GM21367 (cell line): ENCODE measurements at regions not wholly inside any gene's neighbourhood (a gene's known extent, or its start where the extent isn't known, plus 50 kb on each side); places are given as distances from the start of the nearest gene placed in this dataset.
"Not testable (repeated sequence)": the region's sequence is repeated elsewhere in the genome, so short reads cannot be mapped to it uniquely, and the experiment has no call there.

Experiments used
- ATAC-seq: cut with Tn5 transposase; IDR thresholded peaks from one replicate; pipeline ENCODE4 v1.9.1; 2021; ENCODE audit not compliant: unreplicated experiment

DNA sequence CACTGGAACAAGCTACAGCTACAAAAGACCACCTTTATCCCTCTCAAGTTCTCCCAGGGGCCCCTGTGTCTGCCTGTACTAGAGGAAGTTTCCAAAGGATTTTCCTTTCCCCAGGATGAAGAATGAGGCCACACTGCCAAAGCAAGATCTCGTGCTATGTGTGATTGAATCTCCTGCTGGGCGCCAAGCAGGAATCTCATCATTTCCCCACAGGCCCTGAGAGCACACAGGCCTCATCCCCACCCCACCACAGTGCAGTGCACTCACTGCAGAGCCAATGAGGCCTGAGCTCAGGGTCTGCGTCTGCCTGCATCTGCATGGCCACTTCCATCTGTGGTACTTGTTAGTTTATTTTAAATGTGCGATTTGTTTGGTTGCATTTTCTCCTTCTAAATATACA is 387.4 kb upstream of the ASIC2 start:
- no peak for ATAC-seq

DNA sequence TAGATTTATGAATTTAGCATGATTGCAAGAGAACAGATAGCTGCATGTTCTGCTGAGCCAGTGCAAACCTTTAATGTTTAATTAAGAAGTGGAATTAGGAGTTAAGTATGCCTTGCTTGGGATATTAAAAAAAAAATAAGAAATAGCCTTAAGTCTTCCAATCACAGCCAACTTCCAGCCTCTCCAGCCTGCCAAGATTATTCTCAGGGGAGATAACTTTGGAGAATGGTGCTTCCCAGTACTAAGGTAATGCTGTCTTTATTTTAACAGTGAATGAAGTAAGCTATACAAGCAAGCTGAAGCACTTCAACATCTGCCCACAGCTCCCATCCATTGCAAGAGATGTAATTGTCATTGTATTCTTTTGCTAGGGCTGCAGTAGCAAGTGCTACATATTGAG is 389.5 kb upstream of the ASIC2 start:
- no peak for ATAC-seq

DNA sequence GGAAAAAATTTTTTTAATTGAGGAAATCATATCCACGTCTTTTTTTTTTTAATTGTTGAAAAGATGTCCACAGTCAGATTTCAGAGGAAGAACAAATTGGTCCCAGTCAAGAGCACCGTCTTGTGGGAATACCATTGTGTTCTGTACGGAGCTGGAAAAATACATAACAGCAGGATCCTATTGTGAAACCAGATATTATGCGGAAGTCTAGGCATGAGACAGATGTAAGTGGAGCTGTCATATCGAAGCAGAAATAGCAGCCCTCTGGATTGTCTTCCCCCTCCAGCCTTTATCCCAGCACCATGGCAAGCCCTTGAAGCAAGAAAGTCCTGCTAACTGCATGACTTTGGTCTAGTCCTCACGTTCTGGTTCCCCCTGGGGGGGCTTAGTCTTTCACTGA is 391.6 kb upstream of the ASIC2 start:
- no peak for ATAC-seq

DNA sequence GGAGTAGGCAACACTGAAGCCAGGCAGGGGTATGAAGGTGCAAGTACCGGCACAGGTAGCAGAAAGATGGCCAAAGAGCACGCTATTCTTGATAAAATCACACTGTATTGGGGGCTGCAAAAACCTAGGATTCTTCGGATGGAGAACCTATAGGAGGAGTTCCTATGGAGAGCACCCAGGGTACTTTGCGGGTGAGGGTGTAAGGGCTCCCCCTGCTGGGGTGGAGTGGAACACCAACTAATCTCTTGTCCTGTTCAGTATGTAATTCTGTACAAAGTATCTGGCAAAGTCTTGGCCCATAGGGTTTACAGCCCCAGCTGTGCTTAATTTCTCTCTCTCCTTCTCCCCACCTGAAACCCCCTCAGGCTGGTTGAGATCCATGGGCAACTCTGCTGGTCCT is 393.1 kb upstream of the ASIC2 start:
- ATAC-seq, result no peak

DNA sequence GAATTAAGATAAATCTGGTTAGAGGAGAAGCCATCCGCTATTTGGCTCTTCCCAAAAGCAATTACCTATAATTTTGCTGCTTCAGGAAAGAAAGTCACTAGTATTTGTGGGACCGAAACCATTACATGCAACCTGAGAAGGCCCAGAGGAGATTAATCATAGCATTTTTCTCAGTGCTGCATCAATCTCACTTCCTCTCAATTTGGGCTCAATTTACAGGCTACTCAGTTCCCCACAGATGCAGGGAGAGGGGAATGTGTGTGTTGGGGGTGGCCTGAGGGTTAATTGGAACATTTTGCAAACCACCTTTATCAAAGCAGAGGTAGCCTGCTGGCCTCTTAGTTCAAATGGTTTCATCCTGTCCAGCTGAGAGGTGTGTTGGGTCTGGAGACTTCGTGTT is 394.7 kb upstream of the ASIC2 start:
- no peak for ATAC-seq

DNA sequence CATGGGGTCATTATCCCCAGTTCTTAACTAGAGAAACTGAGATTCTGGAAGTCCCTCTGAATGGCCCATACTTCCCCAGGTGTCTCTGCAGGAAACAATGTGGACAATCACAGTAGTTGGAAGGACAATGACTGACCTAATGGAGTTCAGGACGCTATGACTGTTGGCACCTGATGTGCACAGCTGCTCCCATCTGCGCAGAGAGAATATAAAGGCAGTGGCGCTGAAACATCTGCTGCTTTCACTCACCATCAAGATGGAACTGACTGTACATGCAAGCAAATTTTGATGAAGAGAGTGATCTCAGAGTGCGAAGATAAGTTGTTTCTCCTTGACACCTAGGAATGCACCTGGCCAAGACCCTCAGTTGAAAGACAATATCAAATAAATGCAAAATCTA is 395.7 kb upstream of the ASIC2 start:
- ATAC-seq, result no peak

DNA sequence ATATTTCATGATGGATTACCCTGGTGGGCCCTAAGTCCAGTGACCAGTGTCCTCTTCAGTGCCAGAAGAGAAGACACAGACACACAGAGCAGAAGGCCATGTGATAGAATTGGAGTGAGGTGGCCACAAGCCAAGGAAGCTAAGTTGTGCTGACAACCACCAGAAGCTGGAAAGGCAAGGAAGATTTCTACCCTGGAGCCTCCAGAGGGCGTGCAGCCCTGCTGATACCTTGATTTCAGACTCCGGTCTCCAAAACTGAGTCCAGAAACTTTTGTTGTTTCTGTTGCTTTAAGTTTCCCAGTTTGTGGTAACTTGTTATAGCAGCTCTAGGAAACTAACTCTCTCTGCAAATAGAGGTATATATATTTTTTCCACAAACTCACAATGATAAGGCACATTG is 396.6 kb upstream of the ASIC2 start:
- ATAC-seq, result no peak

DNA sequence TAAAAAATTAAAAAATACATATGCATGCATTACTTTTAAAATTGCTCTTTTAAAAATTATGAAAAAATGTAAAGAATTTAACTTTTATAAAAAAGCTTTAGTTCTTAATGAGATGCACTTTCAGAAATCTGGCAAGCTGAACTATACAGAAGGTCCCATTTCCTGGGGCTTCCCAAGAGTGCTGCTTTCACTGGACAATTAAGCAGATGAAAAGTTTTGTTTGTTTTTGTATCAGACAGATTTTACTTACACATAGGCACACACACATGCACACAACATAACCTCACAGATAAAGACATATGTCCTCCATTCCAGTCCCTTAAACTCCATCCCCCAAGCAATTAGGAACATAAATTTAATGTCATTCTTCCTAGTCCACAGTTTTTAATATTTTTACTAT is 402.3 kb upstream of the ASIC2 start:
- no peak for ATAC-seq

DNA sequence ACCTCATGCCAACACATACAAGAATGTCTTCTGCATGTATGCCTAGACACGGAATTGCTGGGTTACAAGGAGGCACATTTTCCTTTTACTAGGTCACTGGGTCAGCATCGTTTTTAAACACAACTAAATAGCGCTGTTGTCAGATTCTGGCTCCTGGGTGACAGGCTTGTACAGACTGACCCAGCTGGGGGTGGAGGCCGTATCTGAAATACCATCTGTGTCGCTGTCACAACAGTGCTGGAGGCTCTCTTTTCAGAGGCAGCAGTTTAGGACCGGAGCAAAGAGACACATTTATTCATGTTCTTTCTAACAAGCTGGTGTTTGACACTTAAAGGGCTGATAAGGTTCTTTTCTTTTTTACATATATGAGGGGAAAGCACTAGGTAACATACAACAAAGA is 403.0 kb upstream of the ASIC2 start:
- ATAC-seq, result no peak

DNA sequence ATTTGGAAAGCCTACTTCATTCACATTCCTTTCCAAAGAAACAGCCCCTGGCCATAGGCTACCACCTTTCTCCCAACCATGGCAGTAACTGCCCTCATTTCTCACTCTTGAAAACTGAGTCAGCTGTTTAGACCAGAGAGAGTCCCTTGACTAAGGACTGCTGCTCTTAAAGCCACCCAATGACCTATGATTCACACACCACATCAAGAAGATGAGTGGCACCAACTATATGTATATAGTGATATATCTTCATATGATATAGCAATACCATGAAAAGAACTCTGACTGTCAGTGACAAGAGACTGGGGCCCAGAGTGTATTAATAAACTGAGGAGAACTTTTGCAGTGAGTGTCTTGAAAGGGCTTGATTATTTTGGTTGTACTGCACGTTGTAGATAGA is 404.5 kb upstream of the ASIC2 start:
- no peak for ATAC-seq

DNA sequence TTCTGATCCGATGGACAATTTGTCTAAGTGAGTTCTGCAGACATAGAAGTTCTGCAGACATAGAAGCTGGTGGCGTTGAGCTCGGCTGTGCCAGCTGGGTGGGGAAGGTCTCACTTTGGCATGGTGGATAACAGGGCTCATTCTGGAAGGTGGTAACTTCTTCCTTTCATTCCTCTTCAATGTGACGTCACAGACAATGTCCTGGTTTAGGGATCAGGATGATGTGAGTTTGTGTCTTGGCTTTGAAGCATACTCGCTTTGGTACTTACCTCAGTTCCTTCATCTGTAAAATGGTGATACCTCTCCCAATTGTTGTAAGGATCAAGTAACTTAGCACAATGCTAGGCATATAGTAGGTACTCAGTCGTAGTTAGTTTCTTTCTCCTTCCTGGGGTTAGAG is 408.8 kb upstream of the ASIC2 start:
- ATAC-seq, result no peak

DNA sequence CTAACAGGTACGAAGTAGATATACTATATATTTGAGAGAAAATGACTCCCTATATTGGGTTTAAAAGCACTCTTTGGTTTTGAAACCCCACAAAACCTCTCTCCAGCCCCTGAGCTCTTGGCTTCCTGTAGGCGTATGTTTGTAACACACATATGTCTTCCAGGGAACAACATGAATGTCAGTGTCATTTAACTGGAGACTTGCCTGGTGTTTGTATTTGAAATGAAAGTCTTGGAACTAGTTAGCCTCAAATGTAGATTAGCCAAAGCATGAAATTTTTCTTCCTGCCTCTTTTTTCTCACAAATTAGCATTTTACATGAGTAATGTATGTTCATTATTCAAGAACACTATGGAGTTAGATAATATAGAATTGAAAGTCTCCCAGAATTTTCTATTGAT is 411.8 kb upstream of the ASIC2 start:
- ATAC-seq, result no peak

DNA sequence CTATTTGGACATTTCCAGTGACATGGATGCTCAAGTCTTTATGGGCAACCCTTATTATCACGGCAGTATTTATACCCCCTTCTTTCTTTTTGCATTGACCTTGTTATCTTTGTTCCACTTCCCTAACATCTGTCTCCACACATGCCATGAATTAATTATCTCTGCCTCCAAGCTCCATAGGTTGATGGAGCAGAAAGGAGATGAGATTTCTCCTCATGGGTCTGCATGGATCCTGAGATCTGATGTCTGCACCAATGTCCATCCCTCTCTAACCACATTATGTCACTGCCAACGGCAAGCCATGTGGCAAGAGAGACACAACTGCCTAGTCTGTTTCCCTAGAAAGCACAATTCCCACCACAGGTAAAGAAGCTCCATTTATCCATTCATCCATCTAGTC is 416.8 kb upstream of the ASIC2 start:
- no peak for ATAC-seq

DNA sequence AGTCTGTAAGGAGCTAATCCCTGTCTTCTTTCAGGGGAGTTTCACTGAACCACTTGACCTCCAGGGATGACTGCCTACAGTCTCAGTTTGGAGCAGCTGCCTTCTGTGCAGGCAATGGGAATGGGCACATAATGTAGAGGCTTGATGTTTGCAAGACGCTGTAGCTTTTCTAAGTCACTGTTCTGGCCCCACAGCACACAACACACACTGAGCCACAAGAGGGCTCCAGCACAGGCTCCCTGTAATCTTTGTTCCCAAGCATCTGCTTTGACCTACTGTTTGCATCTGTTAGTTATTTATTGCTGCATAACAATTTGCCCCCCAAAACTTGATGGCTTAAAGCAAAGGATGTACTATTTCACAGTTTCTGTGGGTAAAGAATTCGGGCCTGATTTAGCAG is 419.0 kb upstream of the ASIC2 start:
- ATAC-seq, result no peak

DNA sequence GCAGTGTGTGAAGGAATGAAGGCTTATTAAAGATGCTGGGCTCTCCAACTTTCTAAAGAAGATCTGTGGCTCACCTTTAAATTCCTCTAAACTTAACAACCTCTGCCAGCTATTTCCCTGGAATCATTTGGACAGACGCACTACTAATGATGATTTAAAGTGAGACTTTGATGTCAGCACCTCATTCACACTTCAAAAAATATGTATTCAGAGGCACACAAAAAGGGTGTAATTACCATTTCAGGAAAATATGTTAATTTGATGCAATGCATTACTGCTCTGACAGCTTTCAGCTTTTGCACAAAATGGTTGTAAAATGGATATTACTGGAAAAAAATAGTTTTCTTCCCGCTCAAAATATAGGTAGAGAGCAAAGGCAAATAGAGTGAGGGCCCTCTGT is 423.9 kb upstream of the ASIC2 start:
- no peak for ATAC-seq

DNA sequence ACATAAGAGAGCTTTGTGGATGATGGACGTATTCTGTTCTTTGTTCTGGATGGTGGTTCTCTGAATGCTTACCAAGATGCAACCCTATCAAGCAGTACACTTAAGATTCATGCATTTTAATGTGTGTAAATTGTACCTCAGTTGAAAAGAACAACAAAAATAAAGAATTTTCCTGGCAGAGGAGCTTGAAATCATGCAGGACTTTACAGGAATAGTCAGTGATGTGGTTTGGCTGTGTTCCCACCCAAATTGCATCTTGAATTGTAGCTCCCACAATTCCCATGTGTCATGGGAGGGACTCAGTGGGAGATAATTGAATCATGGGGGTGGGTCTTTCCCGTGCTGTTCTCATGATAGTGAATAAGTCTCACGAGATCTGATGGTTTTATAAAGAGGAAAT is 430.6 kb upstream of the ASIC2 start:
- ATAC-seq, result not testable (repeated sequence)

DNA sequence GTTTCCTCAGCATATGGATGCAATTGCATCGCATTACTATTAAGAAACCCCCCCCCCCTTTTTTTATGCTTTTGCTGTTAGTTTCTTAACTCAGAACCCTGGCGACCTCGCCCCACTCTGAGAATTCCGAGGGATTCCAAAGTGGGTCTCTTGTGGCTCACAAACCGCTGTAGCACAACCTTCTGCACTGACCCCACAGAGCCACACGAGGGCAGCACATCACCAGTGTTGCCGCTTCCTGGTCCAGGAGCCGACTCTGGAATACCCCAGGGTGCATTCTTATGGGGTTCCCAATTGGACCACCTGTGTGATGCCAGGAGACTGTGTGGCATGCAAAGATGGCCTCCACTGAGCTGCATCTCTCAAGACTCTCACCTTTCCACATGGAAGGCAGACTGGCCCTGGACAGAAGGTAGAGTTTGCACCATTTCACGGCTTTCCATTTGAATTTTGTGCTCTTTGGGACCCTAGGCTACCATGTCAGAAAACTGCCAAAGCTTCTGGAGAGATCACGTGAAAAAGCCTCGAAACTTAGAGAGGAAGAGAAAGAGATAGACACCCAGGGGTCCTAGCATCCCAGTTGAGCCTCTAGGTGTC is 432.7 kb upstream of the ASIC2 start:
- ATAC-seq, result no peak

DNA sequence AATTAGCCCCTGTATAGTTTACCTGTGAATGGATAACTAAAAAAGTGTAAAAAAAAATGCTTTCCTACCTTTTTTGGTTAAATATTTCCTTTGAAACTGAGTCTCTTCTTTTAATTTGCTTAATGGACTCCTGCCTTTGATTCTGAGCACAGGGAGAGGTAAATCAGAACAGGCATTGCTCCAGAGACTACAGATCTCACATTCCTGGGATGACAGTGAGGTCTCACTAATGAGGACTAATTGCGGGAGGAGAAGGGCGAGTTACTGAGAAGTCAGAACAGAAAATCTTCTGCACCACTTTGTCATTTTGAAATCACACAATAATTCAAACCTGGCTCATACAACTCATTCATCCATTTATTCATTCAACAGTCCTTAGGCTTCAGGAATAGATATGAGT is 437.0 kb upstream of the ASIC2 start:
- no peak for ATAC-seq

DNA sequence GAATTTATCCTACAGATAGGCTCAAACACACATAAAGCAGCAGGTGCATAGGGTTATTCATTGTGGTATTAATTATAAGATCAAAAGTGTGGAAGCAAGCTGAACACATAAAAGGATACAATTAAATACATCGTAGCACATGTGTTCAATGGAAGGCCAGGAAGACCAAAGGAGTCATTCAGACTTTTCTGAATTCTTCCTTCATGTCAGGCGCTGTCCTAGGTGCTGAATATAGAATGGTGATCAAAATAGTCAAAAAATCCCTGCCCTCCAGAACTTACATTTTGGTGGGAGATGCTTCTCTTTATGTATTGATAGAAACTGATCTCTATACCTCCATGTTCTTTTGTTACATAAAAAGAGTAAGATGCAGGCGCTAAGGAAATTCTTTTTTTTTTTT is 439.0 kb upstream of the ASIC2 start:
- ATAC-seq, result no peak

DNA sequence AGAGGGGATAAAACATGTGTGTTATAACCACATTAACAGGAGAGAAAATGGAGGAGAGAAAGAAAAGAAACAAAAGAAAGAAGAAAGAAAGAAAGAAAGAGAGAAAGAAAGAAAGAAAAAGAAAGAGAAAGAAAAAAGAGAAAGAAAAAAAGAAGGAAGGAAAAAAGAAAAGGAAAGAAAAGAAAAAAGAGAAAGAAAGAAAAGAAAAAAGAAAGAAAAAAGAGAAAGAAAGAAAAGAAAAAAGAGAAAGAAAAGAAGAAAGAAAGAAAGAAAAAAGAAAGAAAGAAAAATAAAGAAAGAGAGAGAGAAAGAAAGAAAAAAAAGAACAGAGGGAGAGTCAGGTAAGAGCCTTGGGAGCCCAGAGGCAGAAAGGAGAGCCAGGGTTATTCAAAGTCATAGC is 446.6 kb upstream of the ASIC2 start:
- ATAC-seq, result no peak

DNA sequence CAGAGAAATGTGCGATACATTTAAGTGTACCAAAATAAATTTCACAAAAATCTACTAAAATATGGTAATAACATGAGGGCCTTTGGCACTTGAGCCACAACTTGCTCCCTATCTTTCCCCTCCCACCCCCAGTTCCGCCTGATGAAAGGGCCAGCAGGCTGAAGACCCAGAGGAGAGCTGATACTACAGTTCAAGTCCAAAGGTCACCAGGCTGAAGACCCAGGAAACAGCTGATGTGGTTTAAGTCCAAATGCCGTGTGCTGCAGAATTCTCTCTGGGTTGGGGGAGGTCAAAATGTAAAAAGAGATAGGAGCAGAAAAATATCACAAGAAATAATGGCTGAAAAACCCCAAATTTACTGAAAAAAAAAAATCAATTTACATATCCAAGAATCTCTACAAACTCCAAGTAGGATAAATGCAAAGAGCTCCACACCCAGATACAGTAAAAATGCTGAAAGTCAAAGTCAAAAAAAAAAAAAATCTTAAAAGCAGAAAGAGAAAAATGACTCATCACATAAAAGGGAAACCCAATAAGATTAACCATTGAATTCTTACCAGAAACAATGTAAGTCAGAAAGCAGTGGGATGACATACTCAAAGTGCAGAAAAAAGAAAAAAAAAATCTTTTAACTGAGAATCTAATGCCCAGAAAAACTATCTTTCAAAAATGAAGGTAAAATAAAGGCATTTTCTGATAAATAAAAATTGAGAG is 452.1 kb upstream of the ASIC2 start:
- ATAC-seq, result no peak

DNA sequence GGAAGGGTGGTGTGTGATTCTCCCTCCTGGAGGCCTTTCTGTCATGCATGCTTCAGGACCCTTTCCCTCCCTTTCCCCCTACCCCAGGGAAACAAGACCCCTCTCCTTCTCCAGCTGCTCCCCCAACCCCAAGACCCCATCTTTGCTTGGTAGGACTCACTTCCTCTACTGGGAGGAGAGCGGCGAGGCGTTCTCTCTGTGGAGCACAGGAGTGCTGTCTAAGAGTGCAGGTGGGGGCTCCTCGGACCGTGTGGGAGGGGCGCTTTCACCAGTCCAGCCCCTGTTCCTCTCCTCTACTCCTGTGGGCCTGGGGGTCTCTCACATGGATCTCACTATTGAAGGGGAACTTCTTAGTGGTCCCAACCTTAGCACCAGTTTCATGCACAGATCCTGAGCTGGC is 456.1 kb upstream of the ASIC2 start:
- no peak for ATAC-seq
